IMR-90 (cell line): ENCODE measurements at regions not wholly inside any gene's neighbourhood (a gene's known extent, or its start where the extent isn't known, plus 50 kb on each side); places are given as distances from the start of the nearest gene placed in this dataset.

Experiments
- ATAC-seq: fragments of 200-7000 bp; cut with Tn5 transposase; 2 replicates; pipeline ENCODE4 v1.9.1; 2020; ENCODE audit warnings: low read depth, mild to moderate bottlenecking, moderate library complexity
- BruUV-seq: library from RNA; stranded (reverse); fragments of 400-500 nt; replicated peaks from 2 replicates; lab custom pipeline; 2021; lab: Mats Ljungman, UMichigan
- CTCF ChIA-PET: fragments of 300-600 bp; formaldehyde crosslinking; extraction: SDS; loops from one replicate; lab custom pipeline; 2021; ENCODE audit warnings: antibody characterized with exemption; lab: Yijun Ruan, JAX
- POLR2A ChIA-PET: fragments of 300-600 bp; sonication (Branson Sonifier 250); formaldehyde crosslinking; loops from one replicate; lab custom pipeline; 2022; ENCODE audit warnings: antibody characterized with exemption; ENCODE audit not compliant: unreplicated experiment; lab: Charles Lee
- DNase-seq: peaks from one replicate; pipeline ENCODE4 v3.0.0; 2013
- H2AFZ ChIP-seq: replicated peaks from 2 replicates; pipeline ENCODE3; 2013; ENCODE audit warnings: low read length, mild to moderate bottlenecking; ENCODE audit not compliant: poor library complexity
- H2AK5ac ChIP-seq: 2 replicates; pipeline ENCODE4 v1.6.1; 2013; ENCODE audit warnings: low read depth, low read length, inconsistent platforms
- H2AK9ac ChIP-seq: replicated peaks from 2 replicates; pipeline ENCODE3; 2013; ENCODE audit warnings: mild to moderate bottlenecking, low read depth, low read length, moderate library complexity; ENCODE audit not compliant: poor library complexity
- H2BK120ac ChIP-seq: 2 replicates; pipeline ENCODE4 v1.6.1; 2013; ENCODE audit warnings: low read depth, low read length, inconsistent platforms
- H2BK15ac ChIP-seq: 3 replicates; pipeline ENCODE4 v1.6.1; 2013; ENCODE audit warnings: low read depth, low read length, inconsistent platforms
- H2BK20ac ChIP-seq: 2 replicates; pipeline ENCODE4 v1.6.1; 2013; ENCODE audit warnings: low read depth, mild to moderate bottlenecking, inconsistent platforms, low read length, moderate library complexity
- H2BK5ac ChIP-seq: 2 replicates; pipeline ENCODE4 v1.6.1; 2013; ENCODE audit warnings: mild to moderate bottlenecking, low read depth, low read length, inconsistent platforms; ENCODE audit not compliant: poor library complexity, severe bottlenecking
- H3K14ac ChIP-seq: replicated peaks from 2 replicates; pipeline ENCODE4 v1.6.1; 2013; ENCODE audit warnings: low read depth, low read length, inconsistent platforms
- H3K18ac ChIP-seq: 2 replicates; pipeline ENCODE4 v1.6.1; 2013; ENCODE audit warnings: low read depth, low read length, control low read depth
- H3K23ac ChIP-seq: 2 replicates; pipeline ENCODE4 v1.6.1; 2013; ENCODE audit warnings: low read depth, low read length, inconsistent platforms
- H3K27ac ChIP-seq: 2 replicates; pipeline ENCODE4 v1.5.1; 2013; ENCODE audit warnings: mild to moderate bottlenecking, control low read depth, low read length; ENCODE audit not compliant: insufficient read depth
- H3K27me3 ChIP-seq: 2 replicates; pipeline ENCODE4 v1.6.1; 2013; ENCODE audit warnings: low read length; ENCODE audit not compliant: control insufficient read depth, insufficient read depth
- H3K36me3 ChIP-seq: 2 replicates; pipeline ENCODE4 v1.6.1; 2013; ENCODE audit warnings: low read length, mixed read lengths; ENCODE audit not compliant: control insufficient read depth, insufficient read depth
- H3K4ac ChIP-seq: 2 replicates; pipeline ENCODE4 v1.6.1; 2013; ENCODE audit warnings: low read depth, low read length, inconsistent platforms
- H3K4me1 ChIP-seq: 2 replicates; pipeline ENCODE4 v1.6.1; 2013; ENCODE audit warnings: low read length, mixed read lengths; ENCODE audit not compliant: control insufficient read depth, insufficient read depth
- H3K4me2 ChIP-seq: 2 replicates; pipeline ENCODE4 v1.6.1; 2013; ENCODE audit warnings: low read depth, mild to moderate bottlenecking, control low read depth, low read length, moderate library complexity
- H3K4me3 ChIP-seq: 2 replicates; pipeline ENCODE4 v1.5.1; 2013; ENCODE audit warnings: low read depth, mild to moderate bottlenecking, control low read depth, low read length, moderate library complexity; ENCODE audit not compliant: insufficient read depth
- H3K56ac ChIP-seq: 2 replicates; pipeline ENCODE4 v1.6.1; 2013; ENCODE audit warnings: low read length, inconsistent platforms; ENCODE audit not compliant: insufficient read depth; ENCODE audit errors: extremely low read depth
- H3K79me1 ChIP-seq, 2 experiments: 2 replicates each; pipeline ENCODE4 v1.6.1; 2013; ENCODE audit warnings: low read length in 2 of 2, inconsistent platforms in 1 of 2, low read depth in 1 of 2
- H3K9ac ChIP-seq: 2 replicates; pipeline ENCODE4 v1.6.1; 2013; ENCODE audit warnings: low read depth, low read length, control low read depth
- H3K9me1 ChIP-seq: 2 replicates; pipeline ENCODE4 v1.6.1; 2013; ENCODE audit warnings: low read length, inconsistent platforms; ENCODE audit not compliant: insufficient read depth
- H3K9me3 ChIP-seq: 2 replicates; pipeline ENCODE4 v1.6.1; 2013; ENCODE audit warnings: low read length; ENCODE audit not compliant: control insufficient read depth, insufficient read depth
- H4K20me1 ChIP-seq: 2 replicates; pipeline ENCODE4 v1.6.1; 2013; ENCODE audit warnings: low read length, inconsistent platforms; ENCODE audit not compliant: insufficient read depth
- H4K5ac ChIP-seq: 2 replicates; pipeline ENCODE4 v1.6.1; 2013; ENCODE audit warnings: mild to moderate bottlenecking, low read depth, low read length, control low read depth
- H4K8ac ChIP-seq, 2 experiments: 2 replicates each; pipeline ENCODE4 v1.6.1; 2013; ENCODE audit warnings: low read depth in 2 of 2, low read length in 2 of 2, control low read depth in 1 of 2, inconsistent platforms in 1 of 2
- H4K91ac ChIP-seq: 2 replicates; pipeline ENCODE4 v1.6.1; 2013; ENCODE audit warnings: low read depth, low read length, inconsistent platforms; ENCODE audit not compliant: insufficient read depth
- CEBPB ChIP-seq: IDR thresholded peaks from 2 replicates; pipeline ENCODE4 v1.6.1; 2012; ENCODE audit warnings: low read depth, low read length, improper control_type of control experiment
- CHD1 ChIP-seq: IDR thresholded peaks from 2 replicates; pipeline ENCODE4 v1.6.1; 2012; ENCODE audit warnings: low read depth, low read length, improper control_type of control experiment
- ELK1 ChIP-seq: fragments of 150-350 bp; IDR thresholded peaks from 2 replicates; pipeline ENCODE4 v1.6.1; 2016; ENCODE audit warnings: low read depth, mild to moderate bottlenecking, low read length, moderate library complexity, borderline replicate concordance
- POLR2A ChIP-seq: IDR thresholded peaks from 2 replicates; pipeline ENCODE4 v1.6.1; 2012; ENCODE audit warnings: mild to moderate bottlenecking, low read depth, low read length
- RAD21 ChIP-seq: IDR thresholded peaks from 2 replicates; pipeline ENCODE4 v1.6.1; 2012; ENCODE audit warnings: low read length, improper control_type of control experiment
- WGBS, 2 experiments: methylation state at CpG; one replicate each; pipeline versions ENCODE4 v1.1.5 to v1.1.7; 2013; ENCODE audit warnings: missing lambda C conversion rate in 2 of 2; ENCODE audit not compliant: insufficient read length in 1 of 2; ENCODE audit errors: extremely low coverage in 2 of 2; 5-methylcytosine and 5-hydroxymethylcytosine counted together
- dilution Hi-C: fragments of 300-500 bp; cut with HindIII; formaldehyde crosslinking; loops from one replicate; pipeline ENCODE4 v1.14.3; 2018; ENCODE audit warnings: low sequenced_read_pairs; ENCODE audit not compliant: unreplicated experiment
- in situ Hi-C: fragments of 300-500 bp; cut with MboI; formaldehyde crosslinking; loops from 3 replicates; pipeline ENCODE4 v1.14.3; 2019; ENCODE audit warnings: low sequenced_read_pairs, inconsistent platforms, mixed read lengths
- intact Hi-C: fragments of 100-400 bp; cut with micrococcal nuclease; formaldehyde crosslinking; loops from 2 replicates; pipeline ENCODE4 v1.10.0; 2022
- TF ChIP-seq, protein P1 (sequence below): fragments of 150-350 bp; IDR thresholded peaks from 2 replicates; pipeline ENCODE4 v1.6.1; 2017; ENCODE audit warnings: mild to moderate bottlenecking, antibody characterized with exemption, low read length, low read depth
- TF ChIP-seq, protein P2 (sequence below): conservative IDR thresholded peaks from 2 replicates; pipeline ENCODE4 v1.5.1; 2012; ENCODE audit warnings: mild to moderate bottlenecking, low read depth, low read length, improper control_type of control experiment

DNA sequence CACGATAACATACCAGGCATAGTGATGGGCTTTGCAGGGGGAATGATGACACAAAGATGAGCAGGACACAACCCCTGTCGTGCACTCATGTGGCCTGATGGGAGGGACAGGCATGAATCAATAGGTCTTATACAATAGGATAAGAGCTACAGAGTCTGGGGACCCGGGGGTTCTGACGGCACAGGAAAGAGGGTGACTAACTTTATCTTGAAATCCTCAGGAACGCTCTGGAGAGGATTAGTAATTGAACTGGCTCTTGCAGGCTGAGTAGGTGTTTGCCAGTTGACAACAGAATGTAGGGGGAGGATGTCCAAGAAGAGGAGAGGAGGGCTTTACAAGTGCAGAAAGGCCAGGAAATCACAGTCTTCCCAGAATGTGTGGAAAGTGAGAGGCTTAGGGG is 219.9 kb upstream of the ECI2 start (continued):
- TF ChIP-seq ELK1 (no peak), POLR2A (peak; percentile 25; the same call in 1 of the 2 replicates), CHD1 (no peak)
- TF ChIP-seq, protein P1, sequence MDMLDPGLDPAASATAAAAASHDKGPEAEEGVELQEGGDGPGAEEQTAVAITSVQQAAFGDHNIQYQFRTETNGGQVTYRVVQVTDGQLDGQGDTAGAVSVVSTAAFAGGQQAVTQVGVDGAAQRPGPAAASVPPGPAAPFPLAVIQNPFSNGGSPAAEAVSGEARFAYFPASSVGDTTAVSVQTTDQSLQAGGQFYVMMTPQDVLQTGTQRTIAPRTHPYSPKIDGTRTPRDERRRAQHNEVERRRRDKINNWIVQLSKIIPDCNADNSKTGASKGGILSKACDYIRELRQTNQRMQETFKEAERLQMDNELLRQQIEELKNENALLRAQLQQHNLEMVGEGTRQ, result no peak; the same call in 1 of the 2 replicates

DNA sequence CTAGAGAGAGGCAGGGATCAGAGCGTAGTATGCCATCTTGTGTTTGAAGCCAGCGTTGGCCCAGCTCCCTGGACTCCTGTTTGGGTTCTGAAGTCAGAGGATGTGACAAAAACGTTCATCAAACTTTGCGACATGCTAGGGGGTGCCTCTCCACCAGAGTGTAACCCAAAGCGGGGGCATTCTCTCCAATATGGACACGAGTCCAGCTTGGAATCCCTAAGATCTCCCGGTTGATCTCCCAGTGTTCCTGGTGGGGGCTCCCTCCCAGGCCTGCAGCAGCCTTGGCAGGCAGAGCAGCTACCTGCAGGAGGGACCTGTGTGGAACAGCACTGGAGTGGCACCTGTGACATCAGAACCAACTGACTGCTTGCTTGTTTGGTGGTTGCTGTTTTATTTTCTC is 218.8 kb upstream of the ECI2 start:
- H2AFZ ChIP-seq, result no peak overlapping the region
- H4K8ac ChIP-seq, result peak overlapping the region; percentile 5; a peak in 1 of 4 replicates
- intact Hi-C loops (loop anchor here (10.0 kb wide), 1 partner anchor 219 kb away; the partner anchor contains the start of gene ECI2), dilution Hi-C loops (no loop called here), in situ Hi-C loops (no loop called here)
- no peak for DNase-seq
- H3K18ac ChIP-seq, result no peak overlapping the region
- H3K4ac ChIP-seq, result peak overlapping the region; percentile 67
- H2BK20ac ChIP-seq, result peak overlapping the region; percentile 27; the same call in 1 of the 2 replicates
- no peak overlapping the region for H3K56ac ChIP-seq
- peak overlapping the region; percentile 54 for H2AK5ac ChIP-seq
- H3K9me1 ChIP-seq, result peaks cover 43% of the 10 kb centered on the region
- peak overlapping the region; percentile 80; the same call in 1 of the 2 replicates for H2BK120ac ChIP-seq
- H2BK15ac ChIP-seq, result peak overlapping the region; percentile 55; the same call in 1 of the 3 replicates
- TF ChIP-seq CEBPB, result no peak
- TF ChIP-seq, protein P2, sequence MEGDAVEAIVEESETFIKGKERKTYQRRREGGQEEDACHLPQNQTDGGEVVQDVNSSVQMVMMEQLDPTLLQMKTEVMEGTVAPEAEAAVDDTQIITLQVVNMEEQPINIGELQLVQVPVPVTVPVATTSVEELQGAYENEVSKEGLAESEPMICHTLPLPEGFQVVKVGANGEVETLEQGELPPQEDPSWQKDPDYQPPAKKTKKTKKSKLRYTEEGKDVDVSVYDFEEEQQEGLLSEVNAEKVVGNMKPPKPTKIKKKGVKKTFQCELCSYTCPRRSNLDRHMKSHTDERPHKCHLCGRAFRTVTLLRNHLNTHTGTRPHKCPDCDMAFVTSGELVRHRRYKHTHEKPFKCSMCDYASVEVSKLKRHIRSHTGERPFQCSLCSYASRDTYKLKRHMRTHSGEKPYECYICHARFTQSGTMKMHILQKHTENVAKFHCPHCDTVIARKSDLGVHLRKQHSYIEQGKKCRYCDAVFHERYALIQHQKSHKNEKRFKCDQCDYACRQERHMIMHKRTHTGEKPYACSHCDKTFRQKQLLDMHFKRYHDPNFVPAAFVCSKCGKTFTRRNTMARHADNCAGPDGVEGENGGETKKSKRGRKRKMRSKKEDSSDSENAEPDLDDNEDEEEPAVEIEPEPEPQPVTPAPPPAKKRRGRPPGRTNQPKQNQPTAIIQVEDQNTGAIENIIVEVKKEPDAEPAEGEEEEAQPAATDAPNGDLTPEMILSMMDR, result no peak
- TF ChIP-seq RAD21, result no peak
- no peak overlapping the region for H2BK5ac ChIP-seq
- peaks cover 26% of the 10 kb centered on the region for H3K4me1 ChIP-seq
- H3K14ac ChIP-seq, result no peak overlapping the region
- ChIA-PET POLR2A (no interaction called here), CTCF (interaction anchor here (0.5 kb wide), 1 partner anchor 242 kb away, joined by 3 read pairs; no protein-coding TSS in a partner anchor)
- H3K4me3 ChIP-seq, result no peak overlapping the region
- no peak overlapping the region for H3K4me2 ChIP-seq
- no peaks in the 10 kb centered on the region for H3K79me1 ChIP-seq
- no peak overlapping the region for H4K5ac ChIP-seq
- no peaks in the 10 kb centered on the region for H3K36me3 ChIP-seq
- H2AK9ac ChIP-seq, result no peak overlapping the region
- no peaks in the 10 kb centered on the region for H3K27me3 ChIP-seq
- no peaks in the 10 kb centered on the region for H4K20me1 ChIP-seq
- WGBS, 2 experiments, result no CpG with 5 or more reads among the region's 7 CpGs
- ATAC-seq, result no peak
- no peak overlapping the region for H3K9ac ChIP-seq
- no peaks in the 10 kb centered on the region for H3K9me3 ChIP-seq
- H3K27ac ChIP-seq, result no peak overlapping the region
- BruUV-seq, result no TSS peak
- H3K23ac ChIP-seq, result no peak overlapping the region; the same call in 1 of the 2 replicates
- H4K91ac ChIP-seq, result peak overlapping the region; percentile 59
